ENCODE measurements at regions not wholly inside any gene's neighbourhood (a gene's known extent, or its start where the extent isn't known, plus 50 kb on each side); places are given as distances from the start of the nearest gene placed in this dataset.

- H3K4me1 ChIP-seq = no peaks in the 10 kb centered on the region
- H3K27ac ChIP-seq = no peak overlapping the region
- H3K4me3 ChIP-seq = no peak overlapping the region
- H3K36me3 ChIP-seq = no peaks in the 10 kb centered on the region
- no peak for TF ChIP-seq POLR2A (IDR thresholded peaks at IDR 0.05)
- no peak for TF ChIP-seq POLR2AphosphoS5 (IDR thresholded peaks at IDR 0.05)
- no peak for TF ChIP-seq CTCF (IDR thresholded peaks at IDR 0.05)
- H3K27me3 ChIP-seq = no peaks in the 10 kb centered on the region
- no peak for DNase-seq (ENCODE audit: low spot score in 2 of 2)
- intact Hi-C loops (cut with DNase I; ENCODE audit: low total_unique reads) = no loop called here
- no peaks in the 10 kb centered on the region for H3K9me3 ChIP-seq
Observed at GRCh38 chr14:21807975-21808374, 134.4 kb upstream of the OR4E1 start.

- Histone ChIP-seq H3K27ac (no peak overlapping the region), H3K9me3 (no peaks in the 10 kb centered on the region), H3K27me3 (no peaks in the 10 kb centered on the region), H3K4me1 (no peaks in the 10 kb centered on the region), H3K36me3 (no peaks in the 10 kb centered on the region), H3K4me3 (no peak overlapping the region)
- TF ChIP-seq CTCF (IDR thresholded peaks at IDR 0.05) = no peak
- TF ChIP-seq POLR2AphosphoS5 (IDR thresholded peaks at IDR 0.05) = no peak
- no peak for TF ChIP-seq POLR2A (IDR thresholded peaks at IDR 0.05)
- DNase-seq (ENCODE audit: low spot score in 2 of 2) = no peak
- intact Hi-C loops (cut with DNase I; ENCODE audit: low total_unique reads) = no loop called here
Observed at GRCh38 chr14:21804981-21805380, 131.4 kb upstream of the OR4E1 start.

GRCh38 chr14:21802441-21802840, 128.8 kb upstream of the OR4E1 start:
- Histone ChIP-seq H3K4me1 (no peaks in the 10 kb centered on the region), H3K36me3 (no peaks in the 10 kb centered on the region), H3K4me3 (no peak overlapping the region), H3K27me3 (no peaks in the 10 kb centered on the region), H3K27ac (no peak overlapping the region), H3K9me3 (no peaks in the 10 kb centered on the region)
- no peak for TF ChIP-seq CTCF (IDR thresholded peaks at IDR 0.05)
- TF ChIP-seq POLR2AphosphoS5 (IDR thresholded peaks at IDR 0.05) = no peak
- no peak for TF ChIP-seq POLR2A (IDR thresholded peaks at IDR 0.05)
- intact Hi-C loops (cut with DNase I; ENCODE audit: low total_unique reads) = no loop called here
- DNase-seq (ENCODE audit: low spot score in 2 of 2) = no peak

GRCh38 chr14:21796916-21797315, 123.3 kb upstream of the OR4E1 start:
- Histone ChIP-seq H3K27ac (no peak overlapping the region), H3K9me3 (peaks cover 0 to 6% of the 10 kb centered on the region in 2 donors), H3K4me3 (no peak overlapping the region), H3K27me3 (no peaks in the 10 kb centered on the region), H3K36me3 (no peaks in the 10 kb centered on the region), H3K4me1 (no peaks in the 10 kb centered on the region)
- intact Hi-C loops (cut with DNase I; ENCODE audit: low total_unique reads) = no loop called here
- TF ChIP-seq POLR2A (IDR thresholded peaks at IDR 0.05) (no peak), CTCF (IDR thresholded peaks at IDR 0.05) (no peak), POLR2AphosphoS5 (IDR thresholded peaks at IDR 0.05) (no peak)
- no peak for DNase-seq (ENCODE audit: low spot score in 2 of 2)

- intact Hi-C loops (cut with DNase I; ENCODE audit: low total_unique reads) = no loop called here
Observed at GRCh38 chr14:21795456-21795855, 121.8 kb upstream of the OR4E1 start.

More at GRCh38 chr14:21795456-21795855, 121.8 kb upstream of the OR4E1 start:
- H3K27me3 ChIP-seq = no peaks in the 10 kb centered on the region
- DNase-seq (ENCODE audit: low spot score in 2 of 2) = no peak
- peaks cover 0 to 6% of the 10 kb centered on the region in 2 donors for H3K9me3 ChIP-seq
- no peaks in the 10 kb centered on the region for H3K4me1 ChIP-seq
- TF ChIP-seq CTCF (IDR thresholded peaks at IDR 0.05) = no peak
- no peak for TF ChIP-seq POLR2AphosphoS5 (IDR thresholded peaks at IDR 0.05)
- H3K4me3 ChIP-seq = no peak overlapping the region
- H3K36me3 ChIP-seq = no peaks in the 10 kb centered on the region
- H3K27ac ChIP-seq = no peak overlapping the region
